ENCODE measurements at regions not wholly inside any gene's neighbourhood (a gene's known extent, or its start where the extent isn't known, plus 50 kb on each side); places are given as distances from the start of the nearest gene placed in this dataset.
"Not testable (repeated sequence)": the region's sequence is repeated elsewhere in the genome, so short reads cannot be mapped to it uniquely, and the experiment has no call there.

DNA sequence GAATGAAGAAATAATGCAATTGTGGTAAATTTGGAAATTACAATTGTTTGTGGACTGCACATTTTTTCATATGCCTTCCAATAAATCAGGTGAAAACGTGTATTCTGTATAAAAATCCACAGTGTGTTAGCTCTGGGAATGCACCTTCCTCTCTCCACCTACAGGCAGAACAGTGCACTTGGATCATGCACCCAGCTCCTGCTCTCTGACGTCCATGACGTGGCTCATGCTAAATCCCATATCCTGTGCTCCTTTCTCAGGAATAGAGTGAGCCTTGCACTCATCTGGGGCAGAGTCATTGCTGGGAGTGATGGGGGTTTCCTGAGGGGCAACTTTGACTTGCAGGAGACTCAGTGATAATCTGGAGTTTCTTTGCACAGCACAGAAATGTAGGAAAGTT is 1282.1 kb downstream of the TMEM121 start:
- no peak for DNase-seq (ENCODE audit: low spot score)
- BruUV-seq (replicated peaks) = no TSS peak
- no peak for TF ChIP-seq CTCF (conservative IDR thresholded peaks at IDR 0.05; ENCODE audit: low read depth, low read length)
- TF ChIP-seq EZH2 (IDR thresholded peaks at IDR 0.05; ENCODE audit: borderline replicate concordance, low read depth, low read length, poor library complexity, severe bottlenecking) = no peak
- H3K27ac ChIP-seq (ENCODE audit: low read depth, low read length, poor library complexity, severe bottlenecking) = no peak overlapping the region
- no peaks in the 10 kb centered on the region for H3K36me3 ChIP-seq (ENCODE audit: insufficient read depth, low read length, poor library complexity, severe bottlenecking)
- H3K4me1 ChIP-seq (ENCODE audit: insufficient read depth, low read length, poor library complexity, severe bottlenecking) = no peaks in the 10 kb centered on the region
- intact Hi-C loops (cut with micrococcal nuclease; ENCODE audit: unreplicated experiment) = no loop called here
- peaks cover 24% of the 10 kb centered on the region for H3K27me3 ChIP-seq (replicated peaks; ENCODE audit: insufficient read depth, low read depth, low read length, poor library complexity)
- CTCF ChIA-PET = no interaction called here
- no peaks in the 10 kb centered on the region for H3K9me3 ChIP-seq (ENCODE audit: low read depth, low read length, poor library complexity, severe bottlenecking)
- no peak overlapping the region for H3K4me3 ChIP-seq (ENCODE audit: low read depth, low read length, poor library complexity, severe bottlenecking)
- POLR2A ChIA-PET (ENCODE audit: low non-redundant PET) = no interaction called here

DNA sequence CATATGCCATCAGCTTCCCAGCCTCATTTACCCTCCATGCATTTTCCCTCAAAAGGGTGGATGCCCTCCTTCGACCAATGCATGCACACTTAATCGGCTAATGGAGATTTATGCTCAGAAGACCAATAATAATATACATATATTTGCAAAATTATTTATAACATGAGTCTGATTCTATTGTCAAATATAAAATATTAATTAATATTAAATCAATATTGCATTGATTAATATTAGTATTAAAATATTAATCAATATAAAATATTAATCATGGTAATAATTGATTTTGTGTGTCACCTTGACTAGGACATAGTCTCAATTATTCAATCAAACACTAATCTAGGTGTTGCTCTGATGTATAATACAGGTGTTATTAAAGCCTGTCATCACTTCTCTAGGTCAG is 1282.5 kb downstream of the TMEM121 start:
- BruUV-seq (replicated peaks) = no TSS peak
- H3K4me3 ChIP-seq (ENCODE audit: low read depth, low read length, poor library complexity, severe bottlenecking) = no peak overlapping the region

DNA sequence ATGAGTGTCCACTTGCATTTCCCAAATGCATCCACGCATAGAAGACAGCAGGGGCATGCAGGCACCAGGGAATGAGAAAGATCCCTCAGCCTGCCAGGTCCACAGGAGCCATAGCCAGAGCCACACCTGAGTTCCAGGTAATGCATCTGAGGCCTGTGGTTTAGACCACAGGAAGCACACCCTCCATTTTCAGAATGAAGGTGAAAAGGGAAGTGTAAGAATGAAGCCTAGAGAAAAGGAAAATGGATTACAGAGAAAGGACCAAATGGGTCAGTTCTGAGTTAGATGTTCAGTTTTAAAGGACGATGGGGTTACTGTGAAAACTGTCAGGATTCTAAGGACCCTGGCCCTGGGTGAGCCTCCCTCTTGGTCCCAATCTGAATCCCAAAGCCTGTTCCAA is 1283.2 kb downstream of the TMEM121 start:
- CTCF ChIA-PET = no interaction called here

More for the DNA sequence above, 1282.5 kb downstream of the TMEM121 start:
- Histone ChIP-seq H3K27ac (ENCODE audit: low read depth, low read length, poor library complexity, severe bottlenecking) (no peak overlapping the region), H3K36me3 (ENCODE audit: insufficient read depth, low read length, poor library complexity, severe bottlenecking) (no peaks in the 10 kb centered on the region), H3K4me1 (ENCODE audit: insufficient read depth, low read length, poor library complexity, severe bottlenecking) (no peaks in the 10 kb centered on the region), H3K9me3 (ENCODE audit: low read depth, low read length, poor library complexity, severe bottlenecking) (no peaks in the 10 kb centered on the region), H3K27me3 (replicated peaks; ENCODE audit: insufficient read depth, low read depth, low read length, poor library complexity) (peaks cover 22% of the 10 kb centered on the region)
- CTCF ChIA-PET = no interaction called here
- no peak for DNase-seq (ENCODE audit: low spot score)
- TF ChIP-seq CTCF (conservative IDR thresholded peaks at IDR 0.05; ENCODE audit: low read depth, low read length) = no peak
- no peak for TF ChIP-seq EZH2 (IDR thresholded peaks at IDR 0.05; ENCODE audit: borderline replicate concordance, low read depth, low read length, poor library complexity, severe bottlenecking)
- intact Hi-C loops (cut with micrococcal nuclease; ENCODE audit: unreplicated experiment) = no loop called here
- POLR2A ChIA-PET (ENCODE audit: low non-redundant PET) = no interaction called here

GRCh38 chr14:106810168-106810567 is 1283.8 kb downstream of the TMEM121 start:
- DNase-seq (ENCODE audit: low spot score); intact Hi-C loops (cut with micrococcal nuclease; ENCODE audit: unreplicated experiment); H3K4me3 ChIP-seq (ENCODE audit: low read depth, low read length, poor library complexity, severe bottlenecking); BruUV-seq (replicated peaks); CTCF ChIA-PET; POLR2A ChIA-PET (ENCODE audit: low non-redundant PET); H3K36me3 ChIP-seq (ENCODE audit: insufficient read depth, low read length, poor library complexity, severe bottlenecking); H3K9me3 ChIP-seq (ENCODE audit: low read depth, low read length, poor library complexity, severe bottlenecking); H3K4me1 ChIP-seq (ENCODE audit: insufficient read depth, low read length, poor library complexity, severe bottlenecking); H3K27ac ChIP-seq (ENCODE audit: low read depth, low read length, poor library complexity, severe bottlenecking): not testable (repeated sequence)
- peaks cover 20% of the 10 kb centered on the region for H3K27me3 ChIP-seq (replicated peaks; ENCODE audit: insufficient read depth, low read depth, low read length, poor library complexity)

More for the DNA sequence above, 1283.2 kb downstream of the TMEM121 start:
- Histone ChIP-seq H3K4me3 (ENCODE audit: low read depth, low read length, poor library complexity, severe bottlenecking) (no peak overlapping the region), H3K27me3 (replicated peaks; ENCODE audit: insufficient read depth, low read depth, low read length, poor library complexity) (peaks cover 20% of the 10 kb centered on the region), H3K9me3 (ENCODE audit: low read depth, low read length, poor library complexity, severe bottlenecking) (no peaks in the 10 kb centered on the region), H3K4me1 (ENCODE audit: insufficient read depth, low read length, poor library complexity, severe bottlenecking) (no peaks in the 10 kb centered on the region), H3K27ac (ENCODE audit: low read depth, low read length, poor library complexity, severe bottlenecking) (no peak overlapping the region), H3K36me3 (ENCODE audit: insufficient read depth, low read length, poor library complexity, severe bottlenecking) (no peaks in the 10 kb centered on the region)
- intact Hi-C loops (cut with micrococcal nuclease; ENCODE audit: unreplicated experiment) = no loop called here
- DNase-seq (ENCODE audit: low spot score) = no peak
- no TSS peak for BruUV-seq (replicated peaks)
- TF ChIP-seq EZH2 (IDR thresholded peaks at IDR 0.05; ENCODE audit: borderline replicate concordance, low read depth, low read length, poor library complexity, severe bottlenecking) (no peak), CTCF (conservative IDR thresholded peaks at IDR 0.05; ENCODE audit: low read depth, low read length) (no peak)
- POLR2A ChIA-PET (ENCODE audit: low non-redundant PET) = no interaction called here
